ENCODE measurements at regions not wholly inside any gene's neighbourhood (a gene's known extent, or its start where the extent isn't known, plus 50 kb on each side); places are given as distances from the start of the nearest gene placed in this dataset.

DNA sequence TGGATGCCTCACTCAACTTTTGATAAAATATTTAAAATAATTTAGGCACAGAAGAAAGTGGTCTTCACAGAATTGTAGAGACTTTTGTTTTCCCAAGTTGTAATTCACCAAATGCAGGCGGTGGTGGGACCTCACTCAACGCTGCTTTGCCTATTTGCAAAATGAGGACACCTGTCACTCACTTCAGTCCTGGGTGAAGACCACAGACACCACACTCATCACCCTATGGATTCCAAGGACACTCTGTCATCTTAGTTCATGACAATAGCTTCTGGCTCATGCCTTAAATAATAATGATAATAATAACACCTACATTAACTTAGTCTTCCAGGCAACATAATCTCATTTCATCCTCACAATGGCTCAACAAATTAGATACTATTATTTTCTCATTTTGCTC is 234.4 kb downstream of the RNF152 start:
- TF ChIP-seq, protein P1, sequence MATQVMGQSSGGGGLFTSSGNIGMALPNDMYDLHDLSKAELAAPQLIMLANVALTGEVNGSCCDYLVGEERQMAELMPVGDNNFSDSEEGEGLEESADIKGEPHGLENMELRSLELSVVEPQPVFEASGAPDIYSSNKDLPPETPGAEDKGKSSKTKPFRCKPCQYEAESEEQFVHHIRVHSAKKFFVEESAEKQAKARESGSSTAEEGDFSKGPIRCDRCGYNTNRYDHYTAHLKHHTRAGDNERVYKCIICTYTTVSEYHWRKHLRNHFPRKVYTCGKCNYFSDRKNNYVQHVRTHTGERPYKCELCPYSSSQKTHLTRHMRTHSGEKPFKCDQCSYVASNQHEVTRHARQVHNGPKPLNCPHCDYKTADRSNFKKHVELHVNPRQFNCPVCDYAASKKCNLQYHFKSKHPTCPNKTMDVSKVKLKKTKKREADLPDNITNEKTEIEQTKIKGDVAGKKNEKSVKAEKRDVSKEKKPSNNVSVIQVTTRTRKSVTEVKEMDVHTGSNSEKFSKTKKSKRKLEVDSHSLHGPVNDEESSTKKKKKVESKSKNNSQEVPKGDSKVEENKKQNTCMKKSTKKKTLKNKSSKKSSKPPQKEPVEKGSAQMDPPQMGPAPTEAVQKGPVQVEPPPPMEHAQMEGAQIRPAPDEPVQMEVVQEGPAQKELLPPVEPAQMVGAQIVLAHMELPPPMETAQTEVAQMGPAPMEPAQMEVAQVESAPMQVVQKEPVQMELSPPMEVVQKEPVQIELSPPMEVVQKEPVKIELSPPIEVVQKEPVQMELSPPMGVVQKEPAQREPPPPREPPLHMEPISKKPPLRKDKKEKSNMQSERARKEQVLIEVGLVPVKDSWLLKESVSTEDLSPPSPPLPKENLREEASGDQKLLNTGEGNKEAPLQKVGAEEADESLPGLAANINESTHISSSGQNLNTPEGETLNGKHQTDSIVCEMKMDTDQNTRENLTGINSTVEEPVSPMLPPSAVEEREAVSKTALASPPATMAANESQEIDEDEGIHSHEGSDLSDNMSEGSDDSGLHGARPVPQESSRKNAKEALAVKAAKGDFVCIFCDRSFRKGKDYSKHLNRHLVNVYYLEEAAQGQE (IDR thresholded peaks at IDR 0.05; ENCODE audit: borderline replicate concordance) = no peak
- TF ChIP-seq, protein P1 (CRISPR knock-in tag; IDR thresholded peaks at IDR 0.05; ENCODE audit: low read depth) = no peak
- TF ChIP-seq ZNF384 (IDR thresholded peaks at IDR 0.05; ENCODE audit: low read depth, low read length) (no peak), POLR2A (conservative IDR thresholded peaks at IDR 0.05) (no peak), SIN3B (IDR thresholded peaks at IDR 0.05; ENCODE audit: low read depth) (no peak), RFX1 (IDR thresholded peaks at IDR 0.05) (no peak), PML (IDR thresholded peaks at IDR 0.05; ENCODE audit: low read length) (no peak), NFE2L1 (tag; IDR thresholded peaks at IDR 0.05; ENCODE audit: borderline replicate concordance, low read depth) (no peak)
- TF ChIP-seq, protein P2, sequence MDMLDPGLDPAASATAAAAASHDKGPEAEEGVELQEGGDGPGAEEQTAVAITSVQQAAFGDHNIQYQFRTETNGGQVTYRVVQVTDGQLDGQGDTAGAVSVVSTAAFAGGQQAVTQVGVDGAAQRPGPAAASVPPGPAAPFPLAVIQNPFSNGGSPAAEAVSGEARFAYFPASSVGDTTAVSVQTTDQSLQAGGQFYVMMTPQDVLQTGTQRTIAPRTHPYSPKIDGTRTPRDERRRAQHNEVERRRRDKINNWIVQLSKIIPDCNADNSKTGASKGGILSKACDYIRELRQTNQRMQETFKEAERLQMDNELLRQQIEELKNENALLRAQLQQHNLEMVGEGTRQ (CRISPR knock-in tag; IDR thresholded peaks at IDR 0.05) = no peak
- TF ChIP-seq, protein P3, sequence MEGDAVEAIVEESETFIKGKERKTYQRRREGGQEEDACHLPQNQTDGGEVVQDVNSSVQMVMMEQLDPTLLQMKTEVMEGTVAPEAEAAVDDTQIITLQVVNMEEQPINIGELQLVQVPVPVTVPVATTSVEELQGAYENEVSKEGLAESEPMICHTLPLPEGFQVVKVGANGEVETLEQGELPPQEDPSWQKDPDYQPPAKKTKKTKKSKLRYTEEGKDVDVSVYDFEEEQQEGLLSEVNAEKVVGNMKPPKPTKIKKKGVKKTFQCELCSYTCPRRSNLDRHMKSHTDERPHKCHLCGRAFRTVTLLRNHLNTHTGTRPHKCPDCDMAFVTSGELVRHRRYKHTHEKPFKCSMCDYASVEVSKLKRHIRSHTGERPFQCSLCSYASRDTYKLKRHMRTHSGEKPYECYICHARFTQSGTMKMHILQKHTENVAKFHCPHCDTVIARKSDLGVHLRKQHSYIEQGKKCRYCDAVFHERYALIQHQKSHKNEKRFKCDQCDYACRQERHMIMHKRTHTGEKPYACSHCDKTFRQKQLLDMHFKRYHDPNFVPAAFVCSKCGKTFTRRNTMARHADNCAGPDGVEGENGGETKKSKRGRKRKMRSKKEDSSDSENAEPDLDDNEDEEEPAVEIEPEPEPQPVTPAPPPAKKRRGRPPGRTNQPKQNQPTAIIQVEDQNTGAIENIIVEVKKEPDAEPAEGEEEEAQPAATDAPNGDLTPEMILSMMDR (IDR thresholded peaks at IDR 0.05 in 2 of 3, conservative IDR thresholded peaks at IDR 0.05 in 1 of 3; ENCODE audit: insufficient read depth in 2 of 3, low read depth in 1 of 3, low read length in 3 of 3) = no peak

Measured in K562 (cell line).